HG03457 (cell line): ENCODE measurements at regions not wholly inside any gene's neighbourhood (a gene's known extent, or its start where the extent isn't known, plus 50 kb on each side); places are given as distances from the start of the nearest gene placed in this dataset.
"Not testable (repeated sequence)": the region's sequence is repeated elsewhere in the genome, so short reads cannot be mapped to it uniquely, and the experiment has no call there.

ENCODE experiments used
- ATAC-seq: cut with Tn5 transposase; IDR thresholded peaks from one replicate; pipeline ENCODE4 v1.9.1; 2021; ENCODE audit warnings: moderate number of reproducible peaks; ENCODE audit not compliant: unreplicated experiment

- ATAC-seq: no peak
Measured at GRCh38 chr11:27244900-27245299, 118.1 kb downstream of the CCDC34 start.

- no peak for ATAC-seq
Measured at GRCh38 chr11:27242591-27242990, 120.4 kb downstream of the CCDC34 start.

DNA sequence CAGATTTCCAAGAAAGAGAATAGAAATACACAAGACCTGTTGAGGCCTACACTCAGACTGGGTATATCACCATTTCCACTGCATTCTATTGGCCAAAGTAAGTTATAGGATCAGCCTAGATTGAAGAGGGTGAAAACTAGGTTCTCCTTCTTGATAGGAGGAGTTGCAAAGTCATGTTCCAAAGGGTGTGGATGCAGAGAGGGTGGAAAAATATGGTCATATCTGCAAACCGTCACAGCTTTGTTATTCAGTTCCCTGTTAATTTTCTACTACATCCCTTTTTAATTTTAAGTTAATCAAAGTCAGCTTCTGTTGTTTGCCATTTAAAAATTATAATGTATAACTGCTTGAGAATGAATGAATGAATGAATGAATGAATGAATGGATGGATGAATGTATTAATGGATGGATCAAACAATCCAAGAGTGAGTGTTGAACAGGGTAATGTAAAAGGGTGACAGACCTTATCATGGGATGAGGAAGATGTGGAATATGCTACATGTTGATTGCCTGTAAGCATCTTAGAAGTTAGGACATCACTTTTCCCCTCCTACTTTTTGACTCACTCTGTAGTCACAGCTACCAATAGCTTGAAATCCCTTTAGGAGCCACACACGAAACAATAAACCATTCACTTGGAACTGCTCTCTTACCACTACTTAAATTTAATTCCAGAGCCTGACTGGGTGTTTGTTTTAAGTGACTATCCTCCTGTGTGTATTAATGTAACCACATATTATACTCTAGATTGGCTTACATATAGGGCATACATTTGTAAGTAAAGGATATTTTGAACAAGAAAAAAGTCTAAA, 121.5 kb downstream of the CCDC34 start:
- no peak for ATAC-seq

GRCh38 chr11:27239305-27239942, 123.6 kb downstream of the CCDC34 start:
- no peak for ATAC-seq

DNA sequence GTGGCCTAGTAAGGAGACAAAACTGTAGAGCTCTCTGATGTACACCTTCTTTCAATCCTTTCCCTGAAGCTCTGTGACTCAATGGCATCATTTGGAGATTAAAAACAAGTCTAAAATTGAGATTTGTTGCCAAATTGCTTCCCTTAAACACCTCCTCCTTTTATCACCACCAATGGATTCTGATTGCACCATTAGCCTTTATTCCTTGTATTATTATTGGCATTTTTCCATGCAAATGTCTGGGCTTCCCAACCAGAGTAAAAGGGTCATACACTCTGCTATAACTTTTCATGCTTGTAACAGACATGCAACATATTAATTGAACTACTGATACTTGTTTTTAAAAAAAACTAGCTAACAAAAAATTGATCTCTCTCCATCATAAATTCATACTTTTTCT, 124.2 kb downstream of the CCDC34 start:
- no peak for ATAC-seq

GRCh38 chr11:27237643-27238042, 125.4 kb downstream of the CCDC34 start:
- no peak for ATAC-seq

GRCh38 chr11:27234961-27235360, 128.1 kb downstream of the CCDC34 start:
- no peak for ATAC-seq

GRCh38 chr11:27234043-27234668, 128.9 kb downstream of the CCDC34 start:
- peak; percentile 97 for ATAC-seq

DNA sequence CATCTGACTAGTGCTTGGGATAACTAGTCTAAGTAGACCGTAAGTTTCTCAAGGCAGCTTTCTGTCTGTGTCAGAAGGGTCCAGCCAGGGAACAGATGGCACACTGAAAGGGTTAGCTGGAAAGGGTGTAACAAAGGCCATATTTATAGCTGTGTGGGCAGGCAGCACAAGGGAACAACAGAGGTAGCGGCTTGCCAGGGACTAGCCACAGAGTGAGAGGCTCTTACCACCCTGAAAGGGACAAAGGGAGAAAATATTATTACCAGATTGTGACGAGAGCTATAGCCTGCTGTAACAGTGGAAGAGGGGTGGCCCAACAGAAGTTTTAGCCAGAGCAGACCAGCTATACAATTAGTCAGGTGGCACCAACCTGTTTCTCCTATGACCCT, 129.4 kb downstream of the CCDC34 start:
- ATAC-seq: no peak

DNA sequence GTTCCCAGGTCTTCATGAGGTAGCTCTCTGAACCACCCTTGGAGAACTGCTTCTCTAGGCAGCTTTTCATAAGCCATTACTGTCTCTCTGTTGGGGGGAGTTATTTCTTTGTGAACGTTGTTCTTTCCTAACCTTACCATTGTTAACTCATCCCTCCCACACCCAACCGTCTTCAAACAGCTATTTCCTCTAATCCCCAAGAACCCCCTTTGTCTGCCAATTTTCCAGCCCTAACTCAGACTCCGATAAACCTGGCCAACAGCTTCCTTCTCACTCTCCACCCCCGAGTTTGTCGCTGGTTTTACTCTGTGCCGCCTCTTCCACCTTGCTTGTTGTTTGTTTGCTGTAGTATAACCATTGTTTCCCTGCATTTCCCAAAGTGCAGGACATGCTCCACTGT, 131.5 kb downstream of the CCDC34 start:
- ATAC-seq: no peak

GRCh38 chr11:27230192-27230572, 132.8 kb downstream of the CCDC34 start:
- no peak for ATAC-seq

GRCh38 chr11:27229511-27230191, 133.4 kb downstream of the CCDC34 start:
- ATAC-seq: no peak

DNA sequence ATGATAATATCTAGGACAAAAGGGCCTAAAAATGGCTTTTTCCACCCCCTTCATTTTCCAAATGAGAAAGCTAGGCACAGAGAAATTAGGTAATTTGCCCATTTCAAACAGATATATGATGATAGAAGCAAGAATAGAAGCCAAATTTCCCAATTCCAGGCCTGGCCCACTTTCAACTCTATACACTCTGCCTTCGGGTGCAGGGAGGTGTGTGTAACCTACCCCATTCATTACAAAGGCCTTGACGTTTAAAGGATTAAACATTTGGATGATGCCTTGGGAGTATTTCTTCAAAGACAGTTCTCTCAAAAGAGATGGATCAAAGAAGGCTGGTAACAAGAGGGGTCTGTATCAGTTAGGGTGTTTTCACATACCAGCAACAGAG, 134.1 kb downstream of the CCDC34 start:
- ATAC-seq: no peak

DNA sequence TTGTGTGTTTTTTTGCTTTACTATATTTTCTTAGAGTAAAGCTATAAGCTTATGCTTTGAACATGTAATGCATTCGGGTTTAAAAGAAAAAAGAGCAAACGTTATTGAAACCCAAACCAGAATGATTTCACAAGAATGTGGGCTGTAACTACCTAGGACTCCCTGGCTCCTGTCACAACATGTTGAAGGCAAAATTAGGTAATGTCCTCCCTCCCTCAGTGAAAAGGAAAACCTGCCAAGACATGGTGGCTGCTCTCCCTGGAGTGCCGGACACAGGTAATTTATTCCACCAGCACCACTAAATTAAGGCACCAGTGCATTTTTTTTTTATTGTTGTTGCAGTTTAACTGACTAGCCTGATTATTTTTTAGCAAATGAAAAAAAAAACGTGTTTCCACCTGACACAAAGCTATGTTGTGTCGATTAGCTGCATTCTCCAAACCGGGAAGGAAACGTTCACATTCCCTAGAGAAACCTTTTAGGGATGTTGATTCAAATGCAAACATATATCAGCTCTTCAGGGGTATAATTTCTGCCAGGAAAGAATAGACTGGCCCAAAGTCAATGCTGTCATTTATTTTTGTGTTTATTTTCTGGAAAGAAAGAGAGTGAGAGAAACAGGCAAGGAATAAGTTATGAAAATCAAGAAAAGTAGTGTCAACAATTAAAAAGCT, 134.6 kb downstream of the CCDC34 start:
- no peak for ATAC-seq

GRCh38 chr11:27227736-27228135, 135.3 kb downstream of the CCDC34 start:
- ATAC-seq: no peak

DNA sequence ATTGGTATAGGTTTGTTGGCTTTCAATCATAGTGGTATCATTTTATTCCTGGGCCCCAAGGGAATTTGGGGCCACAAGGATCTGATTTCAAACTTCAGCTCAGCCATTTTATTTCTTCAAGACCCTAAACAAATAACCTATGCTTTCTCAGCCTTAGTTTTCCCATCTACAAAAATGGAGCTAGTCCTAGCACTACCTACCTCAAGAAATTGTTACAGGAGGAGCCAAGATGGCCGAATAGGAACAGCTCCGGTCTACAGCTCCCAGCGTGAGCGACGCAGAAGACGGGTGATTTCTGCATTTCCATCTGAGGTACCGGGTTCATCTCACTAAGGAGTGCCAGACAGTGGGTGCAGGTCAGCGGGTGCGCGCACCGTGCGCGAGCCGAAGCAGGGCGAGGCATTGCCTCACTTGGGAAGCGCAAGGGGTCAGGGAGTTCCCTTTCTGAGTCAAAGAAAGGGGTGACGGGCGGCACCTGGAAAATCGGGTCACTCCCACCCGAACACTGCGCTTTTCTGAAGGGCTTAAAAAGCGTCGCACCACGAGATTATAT, 143.5 kb downstream of the CCDC34 start:
- not testable (repeated sequence) for ATAC-seq

DNA sequence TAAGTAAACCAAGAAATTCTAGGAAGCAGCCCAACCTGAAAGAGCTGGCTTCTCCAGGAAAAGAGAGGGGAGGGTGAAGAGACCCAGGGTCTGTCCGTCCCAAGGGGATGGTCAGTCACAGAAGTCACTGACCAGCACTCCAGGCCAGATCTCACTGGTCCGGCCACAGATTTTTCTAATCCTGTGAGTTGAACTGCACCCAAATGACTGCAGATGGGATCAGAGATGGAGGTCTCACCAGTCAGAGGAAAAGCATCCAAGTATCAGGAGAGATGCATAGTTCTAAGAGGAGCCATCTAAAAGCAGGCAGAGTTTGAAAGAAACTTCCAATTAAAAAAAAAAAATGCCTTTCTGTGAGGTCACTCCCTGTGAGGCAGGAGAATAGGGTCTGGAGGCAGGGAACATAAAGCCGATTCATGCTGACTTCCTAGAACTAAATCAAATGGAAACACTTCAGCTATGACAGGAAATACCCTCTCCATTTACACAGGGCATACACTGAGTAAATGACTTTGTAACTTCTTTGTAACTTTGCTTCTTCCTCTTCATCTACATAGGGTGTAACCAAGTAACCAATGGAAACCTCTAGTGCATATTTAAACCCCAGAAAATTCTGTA, 144.5 kb downstream of the CCDC34 start:
- ATAC-seq: no peak

- no peak for ATAC-seq
Measured at GRCh38 chr11:27217948-27218420, 145.0 kb downstream of the CCDC34 start.

- ATAC-seq: no peak
Measured at GRCh38 chr11:27217496-27217895, 145.5 kb downstream of the CCDC34 start.
